ENCODE measurements at regions not wholly inside any gene's neighbourhood (a gene's known extent, or its start where the extent isn't known, plus 50 kb on each side); places are given as distances from the start of the nearest gene placed in this dataset.

DNA sequence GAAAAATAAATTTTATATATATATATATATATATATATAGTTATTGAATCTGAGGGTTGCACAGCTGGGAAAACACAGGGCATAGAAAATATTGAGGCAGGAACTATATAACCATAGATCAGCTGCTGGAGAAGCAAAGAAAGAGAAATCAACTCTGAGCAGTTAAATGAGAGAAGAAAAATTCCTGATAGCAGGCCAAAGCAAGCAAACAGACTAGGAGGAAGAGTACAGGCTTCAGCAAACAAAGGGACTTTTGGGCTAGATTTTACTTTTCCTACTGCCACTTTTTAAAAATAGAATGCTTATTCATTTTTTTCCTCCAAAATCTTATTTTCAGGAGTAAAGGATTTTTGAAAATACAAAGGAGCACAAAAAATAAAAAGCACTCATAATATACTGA is 216.0 kb upstream of the PRKD1 start:
- H3K4me3 ChIP-seq (replicated peaks; ENCODE audit: low read depth, low read length), result no peak overlapping the region
- TF ChIP-seq, protein P1, sequence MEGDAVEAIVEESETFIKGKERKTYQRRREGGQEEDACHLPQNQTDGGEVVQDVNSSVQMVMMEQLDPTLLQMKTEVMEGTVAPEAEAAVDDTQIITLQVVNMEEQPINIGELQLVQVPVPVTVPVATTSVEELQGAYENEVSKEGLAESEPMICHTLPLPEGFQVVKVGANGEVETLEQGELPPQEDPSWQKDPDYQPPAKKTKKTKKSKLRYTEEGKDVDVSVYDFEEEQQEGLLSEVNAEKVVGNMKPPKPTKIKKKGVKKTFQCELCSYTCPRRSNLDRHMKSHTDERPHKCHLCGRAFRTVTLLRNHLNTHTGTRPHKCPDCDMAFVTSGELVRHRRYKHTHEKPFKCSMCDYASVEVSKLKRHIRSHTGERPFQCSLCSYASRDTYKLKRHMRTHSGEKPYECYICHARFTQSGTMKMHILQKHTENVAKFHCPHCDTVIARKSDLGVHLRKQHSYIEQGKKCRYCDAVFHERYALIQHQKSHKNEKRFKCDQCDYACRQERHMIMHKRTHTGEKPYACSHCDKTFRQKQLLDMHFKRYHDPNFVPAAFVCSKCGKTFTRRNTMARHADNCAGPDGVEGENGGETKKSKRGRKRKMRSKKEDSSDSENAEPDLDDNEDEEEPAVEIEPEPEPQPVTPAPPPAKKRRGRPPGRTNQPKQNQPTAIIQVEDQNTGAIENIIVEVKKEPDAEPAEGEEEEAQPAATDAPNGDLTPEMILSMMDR (IDR thresholded peaks at IDR 0.05; ENCODE audit: low read length, missing control alignments), result no peak
- DNase-seq (ENCODE audit: low read depth), result peak; percentile 18

DNA sequence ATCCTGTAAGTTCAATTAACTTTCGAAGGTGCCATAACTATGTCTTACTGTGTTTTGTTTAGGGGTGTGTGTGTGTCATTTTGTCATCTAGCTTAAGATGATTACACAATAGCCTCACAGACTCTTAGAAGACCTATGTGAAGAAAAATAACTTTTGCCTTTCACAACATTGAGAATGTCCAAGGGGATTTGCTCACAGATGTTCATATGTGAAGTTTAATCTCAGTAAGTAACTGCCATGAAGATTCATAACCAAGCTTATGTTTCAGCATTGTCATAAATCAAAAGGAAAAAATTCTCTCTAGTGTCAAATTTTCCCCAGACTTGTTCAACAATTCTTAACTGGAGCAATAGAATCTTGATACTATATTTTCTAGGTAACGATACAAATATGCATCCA is 226.1 kb upstream of the PRKD1 start:
- TF ChIP-seq, protein P1 (IDR thresholded peaks at IDR 0.05; ENCODE audit: low read length, missing control alignments), result no peak
- DNase-seq (ENCODE audit: low read depth), result peak; percentile 1
- no peak overlapping the region for H3K4me3 ChIP-seq (replicated peaks; ENCODE audit: low read depth, low read length)

DNA sequence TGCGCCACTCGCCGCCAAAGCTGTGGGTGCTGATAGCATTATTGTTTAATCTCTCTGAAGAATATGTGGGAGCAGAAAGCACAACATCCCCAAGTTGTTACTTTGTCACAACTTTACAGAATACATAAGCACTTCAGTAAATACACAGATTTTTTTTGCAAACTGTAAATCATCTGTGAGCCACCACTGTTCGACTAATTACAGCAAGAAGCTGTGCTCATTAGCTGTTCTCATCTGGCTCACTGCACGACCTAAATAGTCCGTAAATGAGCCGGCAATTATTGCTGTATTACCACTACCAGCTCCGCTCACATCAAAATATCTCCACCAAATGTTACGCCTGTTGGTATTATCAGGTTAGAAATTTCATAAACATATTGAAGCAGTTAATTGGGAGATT is 228.9 kb upstream of the PRKD1 start:
- TF ChIP-seq, protein P1 (IDR thresholded peaks at IDR 0.05; ENCODE audit: low read length, missing control alignments), result no peak
- DNase-seq (ENCODE audit: low read depth), result no peak
- H3K4me3 ChIP-seq (replicated peaks; ENCODE audit: low read depth, low read length), result no peak overlapping the region

DNA sequence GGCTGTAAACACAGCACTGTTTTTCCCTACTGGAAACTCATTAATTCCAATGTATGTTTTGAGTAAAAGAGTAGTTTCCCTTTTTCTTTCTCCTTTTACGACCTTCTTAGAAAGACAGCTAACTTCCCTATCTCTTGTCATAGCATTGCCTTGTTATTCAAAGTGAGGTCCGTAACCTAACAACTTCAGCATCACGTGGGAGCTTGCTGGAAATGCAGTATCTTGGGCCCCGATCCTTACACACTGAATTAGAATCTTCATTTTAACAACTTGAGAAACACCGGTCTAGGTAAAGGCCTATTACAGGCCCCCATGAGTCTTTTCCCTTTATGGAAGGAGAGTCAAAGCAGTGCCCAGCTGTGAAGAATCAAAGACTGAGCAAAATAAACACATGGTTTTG is 230.7 kb upstream of the PRKD1 start:
- H3K4me3 ChIP-seq (replicated peaks; ENCODE audit: low read depth, low read length), result no peak overlapping the region
- TF ChIP-seq, protein P1 (IDR thresholded peaks at IDR 0.05; ENCODE audit: low read length, missing control alignments), result no peak
- no peak for DNase-seq (ENCODE audit: low read depth)

DNA sequence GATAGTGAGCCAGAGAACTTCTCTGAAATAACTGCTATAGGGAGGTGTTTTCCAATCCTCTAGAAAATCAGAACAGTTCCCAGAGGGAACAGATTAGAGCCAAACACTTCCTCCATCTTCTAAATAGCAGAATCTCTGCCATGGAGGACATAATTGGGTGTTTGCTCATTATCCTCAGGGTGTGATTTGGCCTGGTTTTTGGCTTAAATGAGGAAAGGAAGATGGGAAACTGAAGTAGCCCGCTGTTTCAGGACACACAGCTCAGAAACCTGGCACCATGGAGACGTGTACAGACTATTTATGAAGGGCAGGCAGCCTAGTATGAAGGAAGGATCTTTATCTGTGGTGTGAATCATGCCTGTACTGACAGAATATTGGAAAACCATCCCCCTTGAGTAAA is 231.7 kb upstream of the PRKD1 start:
- TF ChIP-seq, protein P1 (IDR thresholded peaks at IDR 0.05; ENCODE audit: low read length, missing control alignments), result no peak
- DNase-seq (ENCODE audit: low read depth), result no peak
- H3K4me3 ChIP-seq (replicated peaks; ENCODE audit: low read depth, low read length), result no peak overlapping the region

DNA sequence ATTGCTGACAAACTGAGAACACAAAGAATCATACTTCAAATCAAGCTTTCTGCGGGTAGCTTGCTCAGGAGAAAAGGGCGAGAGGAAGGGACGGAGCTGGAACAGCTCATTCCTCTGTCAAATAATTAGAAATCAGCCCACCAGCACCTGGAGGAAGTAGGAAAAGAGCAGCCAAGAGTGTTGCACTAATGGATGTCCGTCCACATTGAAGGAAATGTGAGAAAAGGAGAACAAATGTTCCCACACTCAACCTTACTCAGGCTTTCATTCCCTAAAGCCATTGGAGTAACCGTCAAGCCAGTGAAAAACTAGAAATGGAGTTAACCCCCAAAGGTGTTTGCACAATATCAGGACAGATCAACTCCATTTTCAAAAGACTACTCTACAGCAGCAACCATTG is 233.0 kb upstream of the PRKD1 start:
- no peak overlapping the region for H3K4me3 ChIP-seq (replicated peaks; ENCODE audit: low read depth, low read length)
- DNase-seq (ENCODE audit: low read depth), result no peak
- TF ChIP-seq, protein P1 (IDR thresholded peaks at IDR 0.05; ENCODE audit: low read length, missing control alignments), result no peak

DNA sequence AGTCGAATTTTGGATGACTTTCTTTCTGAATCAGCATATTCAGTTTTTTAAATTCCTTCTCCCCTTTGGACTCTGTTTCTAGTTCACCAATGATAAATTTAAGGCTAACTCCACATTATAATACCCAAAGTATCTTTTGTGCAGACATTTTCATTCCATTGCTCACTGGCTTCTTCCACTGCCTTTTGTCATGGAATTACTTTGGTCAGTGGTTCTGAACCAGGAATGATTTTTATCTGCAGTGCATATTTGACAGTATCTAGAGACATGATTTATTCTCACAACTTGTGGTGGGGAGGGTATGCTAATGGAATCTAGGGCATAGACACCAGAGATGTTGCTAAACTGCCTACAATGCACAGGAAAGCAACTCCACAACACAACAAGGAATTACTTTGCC is 234.4 kb upstream of the PRKD1 start:
- TF ChIP-seq, protein P1 (IDR thresholded peaks at IDR 0.05; ENCODE audit: low read length, missing control alignments), result no peak
- H3K4me3 ChIP-seq (replicated peaks; ENCODE audit: low read depth, low read length), result no peak overlapping the region
- no peak for DNase-seq (ENCODE audit: low read depth)

Data from fibroblast of pulmonary artery (primary cell).